H1 (cell line): ENCODE measurements at regions not wholly inside any gene's neighbourhood (a gene's known extent, or its start where the extent isn't known, plus 50 kb on each side); places are given as distances from the start of the nearest gene placed in this dataset.

Experiments used
- CTCF ChIA-PET: fragments of 300-600 bp; sonication (Branson Sonifier 250); formaldehyde crosslinking; loops from one replicate; lab custom pipeline; 2021; ENCODE audit not compliant: partially characterized antibody; lab: Charles Lee
- POLR2A ChIA-PET: fragments of 300-600 bp; sonication (Branson Sonifier 250); formaldehyde crosslinking; loops from one replicate; lab custom pipeline; 2021; ENCODE audit warnings: inconsistent platforms; ENCODE audit not compliant: partially characterized antibody; lab: Charles Lee
- DNase-seq, 2 experiments: peaks; one replicate each; pipeline versions ENCODE4 v3.0.0 to v3.0.0-alpha.2; 2010 to 2022; ENCODE audit warnings: low spot score in 2 of 2, low read depth in 1 of 2, mixed read lengths in 1 of 2
- FAIRE-seq: peaks from 2 replicates; lab custom pipeline; 2011; peaks lifted over from hg19 to GRCh38; lab: Jason Lieb, UNC
- H2AFZ ChIP-seq: 2 replicates; pipeline ENCODE4 v1.8.1; 2012; ENCODE audit warnings: low read length, inconsistent platforms
- H2AK5ac ChIP-seq: 2 replicates; pipeline ENCODE4 v1.6.1; 2013; ENCODE audit warnings: low read depth, low read length
- H2BK120ac ChIP-seq: replicated peaks from 2 replicates; pipeline ENCODE3; 2013; ENCODE audit warnings: low read depth, low read length, inconsistent platforms
- H2BK12ac ChIP-seq: 2 replicates; pipeline ENCODE4 v1.6.1; 2013; ENCODE audit warnings: low read depth, low read length
- H2BK15ac ChIP-seq: 2 replicates; pipeline ENCODE4 v1.6.1; 2013; ENCODE audit warnings: low read length
- H2BK20ac ChIP-seq: 2 replicates; pipeline ENCODE4 v1.6.1; 2013; ENCODE audit warnings: low read length
- H2BK5ac ChIP-seq: 2 replicates; pipeline ENCODE4 v1.6.1; 2013; ENCODE audit warnings: low read depth, low read length
- H3K14ac ChIP-seq: 2 replicates; pipeline ENCODE4 v1.6.1; 2013; ENCODE audit warnings: inconsistent platforms; ENCODE audit not compliant: insufficient read length
- H3K18ac ChIP-seq: 2 replicates; pipeline ENCODE4 v1.6.1; 2013; ENCODE audit warnings: low read length; ENCODE audit errors: extremely low read depth
- H3K23ac ChIP-seq: 2 replicates; pipeline ENCODE4 v1.6.1; 2013; ENCODE audit warnings: inconsistent platforms; ENCODE audit not compliant: insufficient read length
- H3K23me2 ChIP-seq: 2 replicates; pipeline ENCODE4 v1.6.1; 2013; ENCODE audit warnings: low read depth, low read length
- H3K27ac ChIP-seq: 2 replicates; pipeline ENCODE4 v1.6.1; 2011; ENCODE audit warnings: low read depth, low read length, inconsistent platforms
- H3K27me3 ChIP-seq, 4 experiments: replicated peaks in 1 of 4; 1 replicate in 1 of 4; 2 replicates in 3 of 4; pipeline versions ENCODE4 v1.6.1 to v1.8.1; 2011 to 2013; ENCODE audit warnings: low read length in 3 of 4, mild to moderate bottlenecking in 3 of 4, inconsistent platforms in 2 of 4, mixed read lengths in 2 of 4, moderate library complexity in 1 of 4; ENCODE audit not compliant: control insufficient read depth in 3 of 4, insufficient read depth in 3 of 4; ENCODE audit errors: extremely low read depth in 1 of 4
- H3K36me3 ChIP-seq, 4 experiments: 2 replicates each; pipeline versions ENCODE4 v1.6.1 to v1.8.1; 2011 to 2013; ENCODE audit warnings: mild to moderate bottlenecking in 4 of 4, low read length in 3 of 4, moderate library complexity in 2 of 4, control low read depth in 1 of 4, inconsistent platforms in 1 of 4; ENCODE audit not compliant: insufficient read depth in 4 of 4, control insufficient read depth in 2 of 4
- H3K4ac ChIP-seq: replicated peaks from 2 replicates; pipeline ENCODE3; 2013; ENCODE audit warnings: low read length, low read depth, mixed read lengths, inconsistent platforms; ENCODE audit not compliant: insufficient read length
- H3K4me1 ChIP-seq, 4 experiments: replicated peaks in 1 of 4; 1 replicate in 1 of 4; 2 replicates in 3 of 4; pipeline versions ENCODE4 v1.6.1 to v1.8.1; 2011 to 2013; ENCODE audit warnings: low read length in 3 of 4, inconsistent platforms in 2 of 4, mixed read lengths in 1 of 4; ENCODE audit not compliant: insufficient read depth in 4 of 4, control insufficient read depth in 3 of 4
- H3K4me2 ChIP-seq, 2 experiments: 2 replicates each; pipeline versions ENCODE4 v1.6.1 to v1.8.1; 2011 to 2013; ENCODE audit warnings: low read depth in 2 of 2, low read length in 2 of 2, control low read depth in 1 of 2, inconsistent platforms in 1 of 2, mild to moderate bottlenecking in 1 of 2; ENCODE audit not compliant: insufficient read depth in 1 of 2
- H3K4me3 ChIP-seq, 4 experiments: fragments of 200-600, 300-600 bp in 1 of 4; sonication (generic), shearing (Covaris generic), sonication (Bioruptor Twin) in 1 of 4; 2 replicates each; pipeline versions ENCODE4 v1.5.1 to v1.8.1; 2011 to 2016; ENCODE audit warnings: low read length in 4 of 4, low read depth in 3 of 4, control low read depth in 2 of 4, inconsistent platforms in 2 of 4, mild to moderate bottlenecking in 2 of 4, mixed read lengths in 1 of 4, moderate library complexity in 1 of 4; ENCODE audit not compliant: insufficient read depth in 2 of 4; ENCODE audit errors: extremely low read depth in 1 of 4
- H3K56ac ChIP-seq: replicated peaks from 2 replicates; pipeline ENCODE3; 2013; ENCODE audit warnings: low read depth, mild to moderate bottlenecking, mixed read lengths, low read length, inconsistent platforms; ENCODE audit not compliant: insufficient read length
- H3K79me1 ChIP-seq: 2 replicates; pipeline ENCODE4 v1.6.1; 2013; ENCODE audit warnings: low read depth, low read length, control low read depth
- H3K79me2 ChIP-seq, 2 experiments: 2 replicates each; pipeline versions ENCODE4 v1.6.1 to v1.8.1; 2012 to 2013; ENCODE audit warnings: low read length in 2 of 2, mild to moderate bottlenecking in 2 of 2, inconsistent platforms in 1 of 2; ENCODE audit not compliant: insufficient read depth in 2 of 2, control insufficient read depth in 1 of 2
- H3K9ac ChIP-seq, 4 experiments: replicated peaks in 1 of 4; 1 replicate in 1 of 4; 2 replicates in 3 of 4; pipeline versions ENCODE4 v1.6.1 to v1.8.1; 2011 to 2013; ENCODE audit warnings: low read depth in 3 of 4, low read length in 3 of 4, control low read depth in 2 of 4, mild to moderate bottlenecking in 2 of 4, moderate library complexity in 2 of 4, inconsistent platforms in 1 of 4; ENCODE audit errors: extremely low read depth in 1 of 4
- H3K9me3 ChIP-seq, 2 experiments: 2 replicates each; pipeline versions ENCODE4 v1.6.1 to v1.8.1; 2012 to 2013; ENCODE audit warnings: mild to moderate bottlenecking in 2 of 2, moderate library complexity in 2 of 2, control low read depth in 1 of 2, inconsistent platforms in 1 of 2, low read depth in 1 of 2, low read length in 1 of 2, mixed read lengths in 1 of 2; ENCODE audit not compliant: insufficient read depth in 2 of 2
- H4K20me1 ChIP-seq, 2 experiments: replicated peaks in 1 of 2; 2 replicates each; pipeline versions ENCODE3 to v1.8.1; 2011 to 2013; ENCODE audit warnings: inconsistent platforms in 2 of 2, low read length in 2 of 2, mild to moderate bottlenecking in 1 of 2; ENCODE audit not compliant: insufficient read depth in 2 of 2, control insufficient read depth in 1 of 2
- H4K5ac ChIP-seq: 2 replicates; pipeline ENCODE4 v1.6.1; 2013; ENCODE audit warnings: low read length, low read depth, mixed read lengths, inconsistent platforms; ENCODE audit not compliant: insufficient read length
- H4K8ac ChIP-seq: 2 replicates; pipeline ENCODE4 v1.8.0; 2013; ENCODE audit warnings: mild to moderate bottlenecking, moderate library complexity, low read length, inconsistent platforms; ENCODE audit not compliant: insufficient read depth; ENCODE audit errors: extremely low read depth
- H4K91ac ChIP-seq: replicated peaks from 2 replicates; pipeline ENCODE3; 2013; ENCODE audit warnings: low read length, mixed read lengths, inconsistent platforms; ENCODE audit not compliant: insufficient read length
- ATF2 ChIP-seq: IDR thresholded peaks from 2 replicates; pipeline ENCODE4 v1.6.1; 2012; ENCODE audit warnings: low read length, inconsistent platforms
- BCL11A ChIP-seq, 2 experiments: IDR thresholded peaks; one replicate each; pipeline ENCODE4 v1.6.1; 2011; ENCODE audit warnings: low read depth in 2 of 2, low read length in 2 of 2, mild to moderate bottlenecking in 2 of 2
- EGR1 ChIP-seq: IDR thresholded peaks from 2 replicates; pipeline ENCODE4 v1.6.1; 2011; ENCODE audit warnings: low read depth, low read length, borderline replicate concordance
- HDAC6 ChIP-seq: IDR thresholded peaks from one replicate; pipeline ENCODE4 v1.7.1; 2012; ENCODE audit warnings: low read depth, mild to moderate bottlenecking, inconsistent platforms, low read length, moderate library complexity
- SIRT6 ChIP-seq: IDR thresholded peaks from one replicate; pipeline ENCODE4 v1.7.1; 2012; ENCODE audit warnings: low read length, inconsistent platforms
- SP1 ChIP-seq: IDR thresholded peaks from 2 replicates; pipeline ENCODE4 v1.6.1; 2011; ENCODE audit warnings: low read depth, low read length
- SUZ12 ChIP-seq: fragments of 200-600 bp; sonication (generic); IDR thresholded peaks from 2 replicates; pipeline ENCODE4 v1.6.1; 2012; ENCODE audit warnings: mild to moderate bottlenecking, inconsistent platforms, low read length, moderate library complexity, mixed read lengths
- WGBS, 2 experiments: shearing (Covaris generic) in 1 of 2; methylation state at CpG; one replicate each; pipeline versions ENCODE4 v1.1.6 to v1.1.7; 2013 to 2015; ENCODE audit warnings: low lambda C conversion rate in 2 of 2, mixed read lengths in 2 of 2, inconsistent platforms in 1 of 2, low coverage in 1 of 2, missing lambda C conversion rate in 1 of 2; ENCODE audit not compliant: insufficient replicate concordance in 2 of 2, insufficient coverage in 1 of 2, insufficient read length in 1 of 2; ENCODE audit errors: extremely low coverage in 1 of 2, missing lambda C conversion rate in 1 of 2; 5-methylcytosine and 5-hydroxymethylcytosine counted together
- TF ChIP-seq, protein P1 (sequence below), 3 experiments: IDR thresholded peaks; 1 replicate in 2 of 3; 2 replicates in 1 of 3; pipeline versions ENCODE4 v1.5.1 to v1.6.1; 2011; ENCODE audit warnings: low read length in 3 of 3, mild to moderate bottlenecking in 3 of 3, inconsistent platforms in 2 of 3, low read depth in 1 of 3, moderate library complexity in 1 of 3; ENCODE audit not compliant: insufficient read depth in 1 of 3; ENCODE audit errors: control extremely low read depth in 1 of 3

GRCh38 chr2:143936538-143936847 lies 583.4 kb downstream of the ZEB2 start:
- Histone ChIP-seq H3K4me2 (peak overlapping the region; percentile 86 to 95), H3K23ac (no peak overlapping the region), H3K14ac (no peak overlapping the region), H3K4me3 (peak overlapping the region; percentile 47 to 64 (median 56)), H2BK20ac (no peak overlapping the region), H3K27ac (no peak overlapping the region), H3K23me2 (peaks cover 13% of the 10 kb centered on the region), H4K8ac (peak overlapping the region; percentile 91; the same call in 1 of the 2 replicates), H4K20me1 (no peaks in the 10 kb centered on the region), H2BK5ac (no peak overlapping the region), H2BK12ac (peak overlapping the region; percentile 93; the same call in 1 of the 2 replicates), H2AK5ac (no peak overlapping the region), H3K4me1 (peaks cover 3 to 13% (median 8%) of the 10 kb centered on the region in 4 experiments; a peak in 6 of 7 replicates), H3K9me3 (no peaks in the 10 kb centered on the region), H3K56ac (no peak overlapping the region), H4K5ac (no peak overlapping the region), H3K18ac (peak overlapping the region; percentile 85), H2AFZ (peak overlapping the region; percentile 70; the same call in 1 of the 2 replicates), H2BK15ac (no peak overlapping the region), H3K4ac (no peak overlapping the region), H3K79me2 (no peaks in the 10 kb centered on the region), H4K91ac (peak overlapping the region; percentile 96), H3K9ac (no peak overlapping the region), H3K79me1 (no peaks in the 10 kb centered on the region), H3K36me3 (no peaks in the 10 kb centered on the region), H3K27me3 (peaks cover 6 to 26% (median 22%) of the 10 kb centered on the region in 4 experiments), H2BK120ac (no peak overlapping the region)
- CTCF ChIA-PET = interaction anchor here (0.6 kb wide), 1 partner anchor 423 kb away, joined by 3 read pairs; no protein-coding TSS in a partner anchor
- FAIRE-seq = no peak
- POLR2A ChIA-PET = no interaction called here
- peak in 1 of 2 experiments; percentile 51 for DNase-seq
- TF ChIP-seq HDAC6 (no peak), SUZ12 (no peak), SIRT6 (no peak), SP1 (no peak), ATF2 (no peak), BCL11A (IDR thresholded peaks at IDR 0.05; ENCODE audit: low read depth in 2 of 2, low read length in 2 of 2) (no peak), EGR1 (no peak)
- TF ChIP-seq, protein P1, sequence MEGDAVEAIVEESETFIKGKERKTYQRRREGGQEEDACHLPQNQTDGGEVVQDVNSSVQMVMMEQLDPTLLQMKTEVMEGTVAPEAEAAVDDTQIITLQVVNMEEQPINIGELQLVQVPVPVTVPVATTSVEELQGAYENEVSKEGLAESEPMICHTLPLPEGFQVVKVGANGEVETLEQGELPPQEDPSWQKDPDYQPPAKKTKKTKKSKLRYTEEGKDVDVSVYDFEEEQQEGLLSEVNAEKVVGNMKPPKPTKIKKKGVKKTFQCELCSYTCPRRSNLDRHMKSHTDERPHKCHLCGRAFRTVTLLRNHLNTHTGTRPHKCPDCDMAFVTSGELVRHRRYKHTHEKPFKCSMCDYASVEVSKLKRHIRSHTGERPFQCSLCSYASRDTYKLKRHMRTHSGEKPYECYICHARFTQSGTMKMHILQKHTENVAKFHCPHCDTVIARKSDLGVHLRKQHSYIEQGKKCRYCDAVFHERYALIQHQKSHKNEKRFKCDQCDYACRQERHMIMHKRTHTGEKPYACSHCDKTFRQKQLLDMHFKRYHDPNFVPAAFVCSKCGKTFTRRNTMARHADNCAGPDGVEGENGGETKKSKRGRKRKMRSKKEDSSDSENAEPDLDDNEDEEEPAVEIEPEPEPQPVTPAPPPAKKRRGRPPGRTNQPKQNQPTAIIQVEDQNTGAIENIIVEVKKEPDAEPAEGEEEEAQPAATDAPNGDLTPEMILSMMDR (IDR thresholded peaks at IDR 0.05; ENCODE audit: control extremely low read depth in 1 of 3, insufficient read depth in 1 of 3, low read depth in 1 of 3, low read length in 3 of 3) = no peak
- 16% methylated on average over 14 of the region's 14 CpGs; no CpG with 5 or more reads in 1 of the 2 experiments for WGBS, 2 experiments
